ENCODE measurements at regions not wholly inside any gene's neighbourhood (a gene's known extent, or its start where the extent isn't known, plus 50 kb on each side); places are given as distances from the start of the nearest gene placed in this dataset.

- no peak for DNase-seq (ENCODE audit: low spot score)
- in situ Hi-C loops (cut with MboI; ENCODE audit: low sequenced_read_pairs, unreplicated experiment), result no loop called here
- no peak for TF ChIP-seq CTCF (IDR thresholded peaks at IDR 0.05; ENCODE audit: borderline replicate concordance, control extremely low read depth, extremely low read depth, insufficient read depth, missing control alignments)
Observed at GRCh38 chr18:10322004-10322403, 132.4 kb upstream of the APCDD1 start.

- no peak for TF ChIP-seq CTCF (IDR thresholded peaks at IDR 0.05; ENCODE audit: borderline replicate concordance, control extremely low read depth, extremely low read depth, insufficient read depth, missing control alignments)
- DNase-seq (ENCODE audit: low spot score), result no peak
- in situ Hi-C loops (cut with MboI; ENCODE audit: low sequenced_read_pairs, unreplicated experiment), result no loop called here
Observed at GRCh38 chr18:10322435-10322834, 132.0 kb upstream of the APCDD1 start.

GRCh38 chr18:10329101-10329500 is 125.3 kb upstream of the APCDD1 start:
- DNase-seq (ENCODE audit: low spot score), result no peak
- no peak for TF ChIP-seq CTCF (IDR thresholded peaks at IDR 0.05; ENCODE audit: borderline replicate concordance, control extremely low read depth, extremely low read depth, insufficient read depth, missing control alignments)
- in situ Hi-C loops (cut with MboI; ENCODE audit: low sequenced_read_pairs, unreplicated experiment), result no loop called here

- in situ Hi-C loops (cut with MboI; ENCODE audit: low sequenced_read_pairs, unreplicated experiment), result no loop called here
- no peak for TF ChIP-seq CTCF (IDR thresholded peaks at IDR 0.05; ENCODE audit: borderline replicate concordance, control extremely low read depth, extremely low read depth, insufficient read depth, missing control alignments)
Observed at GRCh38 chr18:10330428-10330827, 124.0 kb upstream of the APCDD1 start.

GRCh38 chr18:10332452-10332851 is 122.0 kb upstream of the APCDD1 start:
- DNase-seq (ENCODE audit: low spot score), result no peak
- in situ Hi-C loops (cut with MboI; ENCODE audit: low sequenced_read_pairs, unreplicated experiment), result no loop called here
- no peak for TF ChIP-seq CTCF (IDR thresholded peaks at IDR 0.05; ENCODE audit: borderline replicate concordance, control extremely low read depth, extremely low read depth, insufficient read depth, missing control alignments)

More at GRCh38 chr18:10330428-10330827, 124.0 kb upstream of the APCDD1 start:
- DNase-seq (ENCODE audit: low spot score), result no peak

GRCh38 chr18:10336749-10337350 is 117.6 kb upstream of the APCDD1 start:
- DNase-seq (ENCODE audit: low spot score), result no peak
- no peak for TF ChIP-seq CTCF (IDR thresholded peaks at IDR 0.05; ENCODE audit: borderline replicate concordance, control extremely low read depth, extremely low read depth, insufficient read depth, missing control alignments)
- in situ Hi-C loops (cut with MboI; ENCODE audit: low sequenced_read_pairs, unreplicated experiment), result no loop called here
